H1 (cell line): ENCODE measurements at regions not wholly inside any gene's neighbourhood (a gene's known extent, or its start where the extent isn't known, plus 50 kb on each side); places are given as distances from the start of the nearest gene placed in this dataset.

Experiments
- ASH2L ChIP-seq: fragments of 200-600, 300-600 bp; sonication (generic); IDR thresholded peaks from one replicate; pipeline ENCODE4 v1.7.1; 2017; ENCODE audit warnings: low read length
- MAX ChIP-seq: IDR thresholded peaks from 2 replicates; pipeline ENCODE4 v1.6.1; 2012; ENCODE audit warnings: inconsistent platforms

DNA sequence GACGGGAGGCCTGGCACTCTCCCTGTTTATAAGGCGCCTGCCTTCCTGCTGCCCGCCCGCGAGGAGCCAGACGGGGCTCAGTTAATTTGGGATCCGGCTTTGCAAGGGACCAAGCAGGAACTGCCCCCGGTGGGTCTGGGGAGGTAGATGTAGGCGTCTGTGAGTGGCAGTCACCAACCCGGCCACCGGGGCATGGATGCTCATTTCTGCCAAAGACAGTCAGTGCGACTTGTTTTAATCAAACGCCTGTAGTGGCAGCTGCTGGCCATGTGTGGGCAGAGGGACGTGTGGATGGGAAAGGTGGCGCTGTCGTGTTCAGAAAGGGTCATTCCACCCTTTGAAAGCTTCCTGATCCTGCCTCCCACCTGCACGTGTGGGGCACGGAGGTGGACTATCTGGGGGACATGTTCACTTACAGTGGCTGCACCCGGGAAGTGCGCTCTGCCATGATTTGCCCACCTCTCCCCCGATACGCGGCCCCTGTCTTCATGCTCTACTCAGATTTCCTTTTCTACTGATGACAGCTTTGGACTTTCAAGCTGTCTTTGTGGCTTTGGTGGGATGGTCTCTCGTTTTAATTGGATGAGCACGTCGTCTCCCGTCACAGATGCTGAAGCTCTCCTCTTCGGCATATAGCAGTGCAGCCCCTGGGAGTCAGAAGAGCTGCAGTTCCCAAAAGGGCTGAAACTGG is 60.3 kb upstream of the CIBAR2 start (continued):
- TF ChIP-seq MAX, result peak; percentile 28; the same call in 1 of the 2 replicates
- TF ChIP-seq ASH2L, result no peak
- TF ChIP-seq, all 59 proteins: peak for 4
